B cell (primary cell): ENCODE measurements at regions not wholly inside any gene's neighbourhood (a gene's known extent, or its start where the extent isn't known, plus 50 kb on each side); places are given as distances from the start of the nearest gene placed in this dataset.

Experiments used
- ATAC-seq: fragments of 200-7000 bp; cut with Tn5 transposase; one replicate; pipeline ENCODE4 v1.10.0; 2021; ENCODE audit warnings: low read depth, mild to moderate bottlenecking, moderate number of reproducible peaks, moderate library complexity
- CTCF ChIA-PET: fragments of 350-600 bp; sonication (Branson Sonifier 250); formaldehyde crosslinking; loops from one replicate; lab custom pipeline; 2021; ENCODE audit warnings: antibody characterized with exemption, inconsistent platforms; lab: Charles Lee
- POLR2A ChIA-PET: fragments of 350-600 bp; sonication (Branson Sonifier 250); formaldehyde crosslinking; loops from one replicate; lab custom pipeline; 2021; ENCODE audit warnings: antibody characterized with exemption; lab: Charles Lee
- DNase-seq: peaks from one replicate; pipeline ENCODE4 v3.0.0; 2013
- H2AFZ ChIP-seq: 2 replicates; pipeline ENCODE4 v1.6.1; 2012; ENCODE audit warnings: mild to moderate bottlenecking, low read depth, low read length; ENCODE audit not compliant: insufficient read depth, poor library complexity, severe bottlenecking
- H3K27ac ChIP-seq, 2 donors: 1 replicate in 1 of 2; 2 replicates in 1 of 2; pipeline ENCODE4 v1.5.1; 2012 to 2013; ENCODE audit warnings: low read length in 2 of 2, mild to moderate bottlenecking in 2 of 2, moderate library complexity in 1 of 2
- H3K27me3 ChIP-seq, 4 experiments: fragments of 200-600 bp in 1 of 4; sonication (generic) in 1 of 4; replicated peaks in 1 of 4; 1 replicate in 2 of 4; 2 replicates in 2 of 4; pipeline versions ENCODE4 v1.6.1 to v1.7.0; 2013 to 2016; ENCODE audit warnings: low read length in 3 of 4, mild to moderate bottlenecking in 2 of 4, mixed read lengths in 1 of 4, moderate library complexity in 1 of 4; ENCODE audit not compliant: insufficient read depth in 4 of 4, control insufficient read depth in 3 of 4; ENCODE audit errors: control extremely low read depth in 1 of 4
- H3K36me3 ChIP-seq, 2 experiments: replicated peaks in 1 of 2; 1 replicate in 1 of 2; 2 replicates in 1 of 2; pipeline versions ENCODE4 v1.6.1 to v1.7.1; 2013; ENCODE audit warnings: low read length in 1 of 2; ENCODE audit not compliant: insufficient read depth in 2 of 2, control insufficient read depth in 1 of 2; ENCODE audit errors: control extremely low read depth in 1 of 2, extremely low read depth in 1 of 2
- H3K4me1 ChIP-seq, 2 donors: fragments of 200-600 bp in 1 of 2; sonication (generic) in 1 of 2; 1 replicate in 1 of 2; 2 replicates in 1 of 2; pipeline versions ENCODE4 v1.5.1 to v1.6.1; 2013 to 2017; ENCODE audit warnings: low read length in 2 of 2; ENCODE audit not compliant: control insufficient read depth in 2 of 2, insufficient read depth in 2 of 2
- H3K4me2 ChIP-seq: replicated peaks from 2 replicates; pipeline ENCODE3; 2012; ENCODE audit warnings: mild to moderate bottlenecking, low read depth, low read length; ENCODE audit not compliant: poor library complexity, severe bottlenecking
- H3K4me3 ChIP-seq, 5 experiments: fragments of 200-600 bp in 1 of 5; sonication (generic) in 1 of 5; 1 replicate in 3 of 5; 2 replicates in 2 of 5; pipeline versions ENCODE4 v1.5.1 to v1.7.0; 2011 to 2016; ENCODE audit warnings: low read length in 4 of 5, mild to moderate bottlenecking in 4 of 5, low read depth in 2 of 5, control low read depth in 1 of 5, moderate library complexity in 1 of 5; ENCODE audit not compliant: insufficient read depth in 1 of 5; ENCODE audit errors: control extremely low read depth in 1 of 5, extremely low read depth in 1 of 5
- H3K79me2 ChIP-seq: fragments of 200-600 bp; sonication (generic); one replicate; pipeline ENCODE4 v1.6.0; 2016; ENCODE audit warnings: low read length; ENCODE audit not compliant: control insufficient read depth, insufficient read depth
- H3K9ac ChIP-seq: fragments of 200-600 bp; sonication (generic); 2 replicates; pipeline ENCODE4 v1.6.1; 2017; ENCODE audit warnings: mild to moderate bottlenecking, low read length, moderate library complexity
- H3K9me3 ChIP-seq, 3 donors: one replicate each; pipeline versions ENCODE4 v1.6.1 to v1.7.1; 2013; ENCODE audit warnings: low read length in 2 of 3; ENCODE audit not compliant: control insufficient read depth in 2 of 3, insufficient read depth in 1 of 3; ENCODE audit errors: control extremely low read depth in 1 of 3
- H4K20me1 ChIP-seq: 2 replicates; pipeline ENCODE4 v1.6.0; 2012; ENCODE audit warnings: mild to moderate bottlenecking, low read length; ENCODE audit not compliant: insufficient read depth, control insufficient read depth, poor library complexity, severe bottlenecking
- H3K27ac Mint-ChIP-seq: one replicate; pipeline ENCODE4 v1.8.0; 2021; ENCODE audit warnings: mixed read lengths
- H3K27me3 Mint-ChIP-seq: one replicate; pipeline ENCODE4 v1.8.0; 2021; ENCODE audit warnings: mixed read lengths
- H3K4me1 Mint-ChIP-seq: one replicate; pipeline ENCODE4 v1.8.0; 2021; ENCODE audit warnings: mixed read lengths
- H3K4me3 Mint-ChIP-seq: one replicate; pipeline ENCODE4 v1.8.0; 2021; ENCODE audit warnings: mixed read lengths
- H3K9me3 Mint-ChIP-seq: one replicate; pipeline ENCODE4 v1.8.0; 2022; ENCODE audit warnings: mixed read lengths; ENCODE audit not compliant: insufficient read depth
- CTCF ChIP-seq: fragments of 200-600 bp; IDR thresholded peaks from one replicate; pipeline ENCODE4 v1.8.0; 2022; ENCODE audit warnings: antibody characterized with exemption, mild to moderate bottlenecking
- EZH2 ChIP-seq: IDR thresholded peaks from 2 replicates; pipeline ENCODE4 v1.6.1; 2012; ENCODE audit warnings: borderline replicate concordance, low read depth, mild to moderate bottlenecking, moderate library complexity, low read length; ENCODE audit not compliant: insufficient read depth, poor library complexity, severe bottlenecking
- WGBS: methylation state at CpG from one replicate; pipeline ENCODE4 v1.1.5; 2013; ENCODE audit warnings: missing lambda C conversion rate; ENCODE audit not compliant: insufficient coverage; 5-methylcytosine and 5-hydroxymethylcytosine counted together
- intact Hi-C: fragments of 100-400 bp; cut with micrococcal nuclease; formaldehyde crosslinking; loops from one replicate; pipeline ENCODE4 v1.10.0; 2022

GRCh38 chr2:83705146-83705545, 753.9 kb downstream of the SUCLG1 start:
- POLR2A ChIA-PET, result no interaction called here

GRCh38 chr2:83703598-83703997, 755.5 kb downstream of the SUCLG1 start:
- Histone ChIP-seq H3K27ac (no peak overlapping the region), H4K20me1 (no peaks in the 10 kb centered on the region), H3K79me2 (no peaks in the 10 kb centered on the region), H3K9me3 (no peaks in the 10 kb centered on the region), H3K36me3 (no peaks in the 10 kb centered on the region), H2AFZ (no peak overlapping the region), H3K4me2 (no peak overlapping the region), H3K4me1 (no peaks in the 10 kb centered on the region), H3K9ac (no peak overlapping the region), H3K27me3 (no peaks in the 10 kb centered on the region), H3K4me3 (no peak overlapping the region)
- no peak overlapping the region for H3K27ac Mint-ChIP-seq
- ChIA-PET CTCF (no interaction called here), POLR2A (no interaction called here)
- peaks cover 7% of the 10 kb centered on the region for H3K9me3 Mint-ChIP-seq
- no CpG with 5 or more reads among the region's 1 CpG for WGBS
- H3K4me1 Mint-ChIP-seq, result no peaks in the 10 kb centered on the region
- ATAC-seq (no peak), DNase-seq (no peak)
- TF ChIP-seq EZH2, result no peak
- TF ChIP-seq CTCF, result no peak
- no peak overlapping the region for H3K4me3 Mint-ChIP-seq
- H3K27me3 Mint-ChIP-seq, result no peaks in the 10 kb centered on the region
- intact Hi-C loops, result no loop called here

More at GRCh38 chr2:83705146-83705545, 753.9 kb downstream of the SUCLG1 start:
- Mint-ChIP-seq H3K27ac (no peak overlapping the region), H3K9me3 (peaks cover 8% of the 10 kb centered on the region), H3K4me1 (no peaks in the 10 kb centered on the region), H3K27me3 (no peaks in the 10 kb centered on the region), H3K4me3 (no peak overlapping the region)
- Histone ChIP-seq H3K27me3 (no peaks in the 10 kb centered on the region), H3K4me1 (no peaks in the 10 kb centered on the region), H3K79me2 (no peaks in the 10 kb centered on the region), H2AFZ (no peak overlapping the region), H3K4me3 (no peak overlapping the region), H3K36me3 (no peaks in the 10 kb centered on the region), H3K9me3 (no peaks in the 10 kb centered on the region), H4K20me1 (no peaks in the 10 kb centered on the region), H3K9ac (no peak overlapping the region), H3K27ac (no peak overlapping the region), H3K4me2 (no peak overlapping the region)
- TF ChIP-seq EZH2 (no peak), CTCF (no peak)
- intact Hi-C loops, result no loop called here
- no peak for DNase-seq
- no peak for ATAC-seq
- no CpG with 5 or more reads among the region's 1 CpG for WGBS
- CTCF ChIA-PET, result no interaction called here
